G401 (cell line): ENCODE measurements at regions not wholly inside any gene's neighbourhood (a gene's known extent, or its start where the extent isn't known, plus 50 kb on each side); places are given as distances from the start of the nearest gene placed in this dataset.

Experiments
- DNase-seq: peaks from one replicate; pipeline ENCODE4 v3.0.0-alpha.2; 2015; ENCODE audit warnings: low spot score
- in situ Hi-C: cut with HindIII; loops from 2 replicates; pipeline ENCODE4 v1.10.0; 2016; ENCODE audit warnings: low sequenced_read_pairs, mixed read lengths

DNA sequence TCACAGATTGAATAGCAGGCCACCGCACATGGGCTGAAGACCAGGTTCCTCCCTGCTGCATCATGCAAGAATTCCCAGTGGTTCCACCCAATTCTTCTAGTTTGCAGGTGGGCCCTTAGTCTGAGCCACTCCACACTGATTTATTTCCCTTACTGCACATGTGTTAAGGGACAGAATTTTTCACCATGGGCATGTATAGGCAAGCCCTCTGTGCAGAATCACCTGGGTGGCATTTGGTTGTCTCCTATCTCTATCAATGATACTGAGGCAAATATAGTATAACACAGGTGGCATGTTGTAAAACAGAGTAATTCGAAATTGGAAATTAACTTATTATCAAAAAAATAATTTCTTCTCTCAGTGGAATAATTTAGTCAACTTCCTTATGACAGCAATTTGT lies 1892.4 kb downstream of the NCAM2 start:
- no peak for DNase-seq
- in situ Hi-C loops: no loop called here

DNA sequence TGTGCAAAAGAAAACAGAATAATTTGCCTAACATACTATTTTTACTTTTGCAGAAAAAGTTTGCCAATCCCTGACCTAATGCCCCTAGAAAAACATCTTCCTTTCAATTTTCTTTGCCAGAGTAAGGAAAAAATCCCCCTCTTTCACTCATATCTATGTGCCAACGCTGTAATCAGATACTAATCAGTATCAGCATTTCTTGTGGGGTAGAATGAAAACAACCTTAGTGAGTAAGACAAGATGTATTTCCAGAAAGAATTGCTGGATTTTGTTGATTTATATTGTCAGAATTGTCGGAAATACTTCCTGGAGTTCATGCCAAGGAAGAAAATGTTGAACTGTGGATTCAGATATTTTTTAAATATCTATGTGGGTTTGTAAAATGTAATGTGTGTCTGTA lies 1893.8 kb downstream of the NCAM2 start:
- no peak for DNase-seq
- in situ Hi-C loops: no loop called here

DNA sequence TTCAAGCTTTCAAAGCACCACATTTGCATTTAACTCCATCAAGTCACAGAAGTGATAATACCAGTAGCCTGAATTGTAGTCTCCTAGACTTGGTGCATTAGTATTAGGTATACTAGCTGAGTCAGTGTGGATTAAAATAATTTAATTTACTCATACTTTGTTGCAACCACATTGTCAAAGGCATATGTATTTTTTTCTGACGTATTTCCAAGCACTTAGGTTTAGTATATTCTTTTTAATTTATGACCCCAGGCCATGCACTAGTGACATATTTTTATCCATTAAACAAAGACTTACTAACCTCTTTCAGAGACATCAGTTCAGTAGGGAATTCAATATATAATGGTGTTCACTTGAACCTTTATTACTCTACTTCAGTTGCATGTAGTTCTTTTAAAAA lies 1894.5 kb downstream of the NCAM2 start:
- in situ Hi-C loops: no loop called here
- DNase-seq: no peak

DNA sequence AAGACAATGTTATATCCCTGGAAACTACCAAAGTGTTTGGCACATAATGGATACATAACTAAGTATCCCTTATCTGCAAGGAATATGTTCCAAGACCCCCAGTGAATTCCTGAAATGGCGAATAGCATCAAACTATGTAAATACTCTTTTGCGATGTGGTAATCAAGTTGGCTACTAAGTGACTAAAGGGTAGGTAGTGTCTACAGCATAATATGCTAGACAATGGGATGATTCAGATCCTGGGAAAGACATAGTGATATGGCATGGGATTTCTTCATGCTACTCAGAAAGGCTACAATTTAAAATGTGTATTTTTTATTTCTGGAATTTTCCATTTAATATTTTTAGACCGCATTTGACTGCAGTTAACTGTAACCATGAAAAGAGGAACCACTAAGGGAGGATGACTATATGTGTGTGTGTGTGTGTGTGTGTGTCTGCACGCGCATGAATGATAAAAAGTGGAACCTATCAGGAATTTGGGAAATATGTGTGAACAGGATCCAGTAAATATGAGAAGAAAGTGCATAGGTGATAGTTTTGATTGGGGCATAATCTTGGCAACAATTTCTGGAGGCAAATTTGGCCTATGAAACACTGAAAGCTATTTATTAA lies 1899.9 kb downstream of the NCAM2 start:
- no peak for DNase-seq
- in situ Hi-C loops: no loop called here

DNA sequence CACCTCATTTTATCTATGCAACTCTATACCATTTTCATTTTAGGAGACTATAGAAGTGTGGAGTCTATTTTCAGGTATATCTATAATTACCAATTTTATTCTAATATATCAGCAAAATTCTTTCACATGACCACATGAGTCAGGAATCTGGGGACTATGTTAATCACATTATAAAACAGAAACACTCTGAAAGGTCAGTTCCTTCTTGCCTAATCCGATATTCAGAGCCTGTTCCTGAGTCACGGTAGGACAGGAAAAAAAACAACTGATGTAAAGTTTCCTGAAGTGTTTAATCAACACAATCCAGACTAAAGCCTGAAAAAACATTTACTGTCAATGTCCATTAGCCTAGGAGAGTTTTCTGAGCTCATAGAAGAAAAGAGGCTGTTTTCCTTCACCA lies 1902.3 kb downstream of the NCAM2 start:
- in situ Hi-C loops: no loop called here
- DNase-seq: no peak

DNA sequence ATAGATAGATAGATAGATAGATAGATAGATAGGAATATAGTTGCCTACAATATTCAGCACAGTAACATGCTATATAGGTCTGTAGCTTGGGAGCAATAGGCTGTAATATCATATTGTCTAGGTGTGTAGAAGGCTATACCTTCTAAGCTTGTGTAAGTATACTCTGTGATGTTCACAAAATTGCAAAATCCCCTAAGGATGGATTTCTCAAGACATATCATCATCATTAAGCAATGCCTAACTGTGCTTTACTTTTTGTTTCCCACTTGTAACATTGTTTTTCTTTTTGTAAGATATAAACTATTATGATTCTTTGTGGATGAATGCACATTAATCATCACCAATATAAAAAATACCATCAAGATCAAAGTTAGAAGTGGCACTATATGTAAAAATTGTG lies 1905.6 kb downstream of the NCAM2 start:
- in situ Hi-C loops: no loop called here

DNA sequence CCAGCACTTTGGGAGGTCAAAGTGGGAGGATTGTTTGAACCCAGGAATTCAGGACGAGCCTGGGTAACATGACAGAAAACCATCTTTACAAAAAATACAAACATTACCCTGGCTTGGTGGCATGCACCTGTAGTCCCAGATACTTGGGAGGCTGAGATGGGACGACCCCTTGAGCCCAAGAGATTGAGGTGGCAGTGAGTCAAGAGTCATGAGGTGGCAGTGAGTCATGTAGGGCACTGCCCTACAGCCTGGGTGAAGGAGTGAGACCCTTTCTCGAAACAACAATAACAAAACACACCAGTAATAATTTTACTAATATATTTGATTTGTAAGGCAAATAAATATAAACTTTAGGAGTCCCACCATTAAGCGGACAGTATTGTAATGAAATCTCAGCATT lies 1906.2 kb downstream of the NCAM2 start:
- DNase-seq: no peak
- in situ Hi-C loops: no loop called here

More for the DNA sequence above, 1905.6 kb downstream of the NCAM2 start:
- DNase-seq: no peak

- no peak for DNase-seq
- in situ Hi-C loops: no loop called here
Measured at GRCh38 chr21:22925032-22925431, 1926.8 kb downstream of the NCAM2 start.

GRCh38 chr21:22927469-22927868 lies 1929.3 kb downstream of the NCAM2 start:
- in situ Hi-C loops: no loop called here
- no peak for DNase-seq

DNA sequence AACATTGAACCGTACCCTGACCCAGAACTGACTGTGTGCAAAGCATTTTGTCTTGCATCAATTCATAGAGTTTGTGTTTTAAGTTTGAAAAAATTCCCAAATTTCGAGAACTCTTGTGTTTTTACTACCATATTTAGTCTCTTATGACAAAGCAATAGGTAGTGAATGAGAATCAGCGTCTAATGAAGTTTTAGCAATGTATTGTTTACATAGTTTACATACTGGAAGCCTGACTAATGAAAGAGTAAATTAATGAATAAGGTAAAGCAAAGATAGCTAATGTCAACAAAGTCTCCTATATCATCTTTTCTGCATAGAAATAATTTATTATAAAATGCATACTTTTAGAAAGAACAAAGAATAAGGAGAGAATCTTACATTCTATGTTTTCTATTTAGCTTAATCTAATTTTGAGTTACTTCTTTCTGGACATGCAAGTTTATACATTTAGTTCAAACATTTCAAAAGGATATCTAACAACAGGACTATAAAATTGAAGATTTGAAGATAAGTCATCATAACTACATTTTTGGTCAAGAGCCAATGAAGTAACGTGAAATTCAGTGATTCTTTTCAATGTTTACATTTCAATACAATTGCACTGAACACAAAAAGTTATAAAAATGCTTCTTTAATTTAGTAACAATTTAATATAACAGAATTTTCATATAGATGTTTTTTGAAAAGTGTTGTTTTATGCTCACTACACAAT lies 1943.7 kb downstream of the NCAM2 start:
- in situ Hi-C loops: no loop called here
- no peak for DNase-seq

GRCh38 chr21:22955559-22955958 lies 1957.3 kb downstream of the NCAM2 start:
- DNase-seq: no peak
- in situ Hi-C loops: no loop called here

DNA sequence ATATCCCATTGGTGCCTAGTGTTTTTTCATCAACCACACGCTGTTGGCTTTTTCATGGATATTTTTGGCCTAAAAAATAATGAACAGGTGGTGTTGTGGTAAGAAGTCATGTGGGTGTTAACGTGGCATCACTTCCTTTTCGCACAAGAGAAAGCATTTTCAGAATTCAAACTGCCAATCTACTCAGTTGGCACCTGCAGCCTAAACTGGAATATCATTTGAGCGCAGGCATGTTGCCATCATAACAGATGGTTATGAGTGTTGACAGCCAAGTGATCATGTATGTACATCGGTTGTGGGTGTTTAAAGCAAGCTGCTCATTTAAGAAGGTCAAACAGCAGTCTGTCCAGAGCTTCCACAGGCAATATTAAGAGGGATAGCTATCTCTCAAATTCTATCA lies 1963.0 kb downstream of the NCAM2 start:
- in situ Hi-C loops: no loop called here
- peak; percentile 97 for DNase-seq

- in situ Hi-C loops: no loop called here
- DNase-seq: peak; percentile 29
Measured at GRCh38 chr21:22965455-22966135, 1967.4 kb downstream of the NCAM2 start.

DNA sequence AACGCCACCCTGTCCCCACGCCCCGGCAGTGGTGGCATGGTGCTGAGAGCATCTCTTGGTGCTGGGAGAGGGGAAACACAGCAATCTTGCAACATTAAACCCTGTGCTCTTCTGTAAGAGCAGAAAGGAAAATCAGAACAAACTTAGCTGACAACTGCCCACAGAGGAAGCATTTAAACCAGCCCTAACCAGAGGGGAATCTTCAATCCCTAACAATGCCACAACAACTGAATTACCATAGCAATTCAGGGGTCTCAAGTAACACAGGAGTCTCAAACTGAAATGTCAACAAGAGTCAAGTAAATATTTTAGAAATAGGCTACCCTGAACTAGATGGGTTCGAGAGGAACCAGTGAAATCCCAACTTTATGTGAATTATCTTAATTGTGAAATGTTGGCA lies 1983.6 kb downstream of the NCAM2 start:
- in situ Hi-C loops: no loop called here
- DNase-seq: no peak

DNA sequence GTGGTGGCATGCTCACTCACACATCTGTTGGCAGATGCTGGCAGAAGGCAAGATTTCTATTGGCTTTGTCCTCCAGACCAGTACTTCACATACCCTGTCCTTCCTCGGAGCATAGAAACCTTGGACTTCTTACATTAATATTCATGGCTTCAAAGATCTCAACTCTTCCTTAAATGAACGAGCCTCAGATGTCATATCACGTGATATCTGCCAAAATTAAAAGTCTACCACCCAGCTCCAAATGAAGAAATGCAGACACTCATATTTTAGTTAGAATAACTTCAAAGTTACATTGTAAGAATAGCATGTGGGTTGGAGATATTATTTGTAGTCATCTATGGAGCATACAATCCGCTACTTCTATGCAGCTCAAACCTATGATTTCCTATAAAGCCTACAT lies 1994.9 kb downstream of the NCAM2 start:
- DNase-seq: no peak
- in situ Hi-C loops: no loop called here

GRCh38 chr21:22993822-22994574 lies 1995.8 kb downstream of the NCAM2 start:
- in situ Hi-C loops: no loop called here
- DNase-seq: no peak

DNA sequence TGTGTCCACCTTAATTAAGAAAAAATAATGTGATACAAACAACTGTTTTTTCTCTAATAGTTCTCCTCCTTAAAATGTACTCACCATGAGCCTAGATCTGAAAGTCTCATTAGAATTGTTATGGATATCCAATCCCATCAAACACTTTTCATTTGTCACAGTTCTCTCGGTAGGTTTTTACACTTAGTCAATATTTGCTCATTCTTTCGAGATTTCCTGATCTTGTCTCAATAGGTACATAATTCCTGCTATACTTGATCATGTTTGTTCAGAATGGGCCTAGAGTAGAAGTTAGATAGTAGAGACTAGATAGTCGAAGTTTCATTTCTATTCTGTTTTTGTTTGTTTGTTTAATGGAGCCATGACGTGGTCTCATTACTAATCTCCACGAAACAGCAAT lies 2005.7 kb downstream of the NCAM2 start:
- in situ Hi-C loops: no loop called here
- no peak for DNase-seq

- no peak for DNase-seq
- in situ Hi-C loops: no loop called here
Measured at GRCh38 chr21:23008601-23009202, 2010.5 kb downstream of the NCAM2 start.

DNA sequence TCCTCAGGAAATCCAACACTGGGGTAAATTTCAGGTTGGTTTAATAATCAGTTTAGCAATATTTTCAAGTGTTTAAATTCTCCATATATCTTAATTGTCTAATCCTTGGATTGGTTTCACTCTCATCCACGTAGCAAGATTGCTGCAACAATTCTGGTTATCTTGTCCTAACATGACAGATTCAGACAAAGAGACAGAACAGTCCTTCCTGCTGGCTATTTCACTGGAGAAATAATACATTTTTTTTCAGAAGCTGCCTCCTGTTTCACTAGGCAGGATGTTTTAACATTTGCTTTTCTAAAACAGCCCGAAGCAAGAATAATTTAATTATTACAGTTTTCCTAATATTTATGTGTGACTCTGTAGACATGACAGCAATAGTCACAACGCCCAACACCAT lies 2011.2 kb downstream of the NCAM2 start:
- DNase-seq: peak; percentile 12

DNA sequence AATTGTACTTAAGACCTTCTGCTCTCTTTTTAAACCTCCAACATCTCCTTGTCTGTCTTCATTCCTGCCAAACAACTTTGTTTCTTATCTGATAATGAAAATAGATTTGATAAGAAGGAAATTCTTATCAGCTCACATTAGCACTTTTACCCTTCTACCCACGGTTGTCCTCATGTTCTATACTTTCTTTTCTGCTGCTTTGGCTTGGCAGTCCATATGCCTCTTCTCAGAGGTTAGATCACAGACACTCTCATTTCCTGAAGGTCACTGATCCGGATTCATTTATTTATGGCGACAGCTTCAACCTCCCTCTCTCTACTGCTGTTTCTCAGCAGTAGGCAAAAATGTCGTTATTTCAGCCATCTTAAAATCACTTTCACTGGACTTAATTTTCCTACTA lies 2015.8 kb downstream of the NCAM2 start:
- DNase-seq: no peak

More for the DNA sequence above, 2011.2 kb downstream of the NCAM2 start:
- in situ Hi-C loops: no loop called here

More for the DNA sequence above, 2015.8 kb downstream of the NCAM2 start:
- in situ Hi-C loops: no loop called here
